SU-DHL-6 (cell line): ENCODE measurements at regions not wholly inside any gene's neighbourhood (a gene's known extent, or its start where the extent isn't known, plus 50 kb on each side); places are given as distances from the start of the nearest gene placed in this dataset.
"Not testable (repeated sequence)": the region's sequence is repeated elsewhere in the genome, so short reads cannot be mapped to it uniquely, and the experiment has no call there.

Source experiments
- H2AFZ ChIP-seq: fragments of 200-600 bp; sonication (generic); 2 replicates; pipeline ENCODE4 v1.6.1; 2014; ENCODE audit warnings: low read depth, mild to moderate bottlenecking, moderate library complexity, mixed read lengths, antibody characterized with exemption, low read length; ENCODE audit not compliant: severe bottlenecking
- H3F3A ChIP-seq: fragments of 200-600 bp; shearing (Covaris generic); 2 replicates; pipeline ENCODE4 v1.6.0; 2016; ENCODE audit warnings: antibody characterized with exemption, mild to moderate bottlenecking; ENCODE audit not compliant: insufficient read depth
- H3K27ac ChIP-seq: fragments of 200-600 bp; sonication (generic); 2 replicates; pipeline ENCODE4 v1.5.1; 2016; ENCODE audit warnings: low read depth, mild to moderate bottlenecking, low read length, moderate library complexity, mixed read lengths
- H3K27me3 ChIP-seq: fragments of 200-600 bp; sonication (generic), shearing (Covaris generic); 2 replicates; pipeline ENCODE4 v1.6.0; 2014; ENCODE audit warnings: mild to moderate bottlenecking, low read length
- H3K36me3 ChIP-seq: fragments of 200-600 bp; sonication (generic); 2 replicates; pipeline ENCODE4 v1.6.1; 2014; ENCODE audit warnings: mild to moderate bottlenecking, low read length, mixed read lengths
- H3K4me2 ChIP-seq: fragments of 300-600, 200-600 bp; shearing (Covaris generic), sonication (generic); 2 replicates; pipeline ENCODE4 v1.6.0; 2014; ENCODE audit warnings: low read length, low read depth, mild to moderate bottlenecking; ENCODE audit not compliant: poor library complexity, severe bottlenecking
- H3K4me3 ChIP-seq: fragments of 200-600 bp; sonication (generic); 2 replicates; pipeline ENCODE4 v1.5.1; 2014; ENCODE audit warnings: antibody characterized with exemption, low read length, mild to moderate bottlenecking, mixed read lengths; ENCODE audit not compliant: insufficient read depth, poor library complexity, severe bottlenecking
- H3K79me2 ChIP-seq: fragments of 200-600 bp; sonication (generic); 2 replicates; pipeline ENCODE4 v1.6.1; 2014; ENCODE audit warnings: mild to moderate bottlenecking, low read length, moderate library complexity; ENCODE audit not compliant: insufficient read depth
- H3K9ac ChIP-seq: fragments of 200-600 bp; sonication (generic); 2 replicates; pipeline ENCODE4 v1.7.0; 2014; ENCODE audit warnings: mild to moderate bottlenecking, low read length
- H3K9me2 ChIP-seq: fragments of 200-600 bp; sonication (generic); replicated peaks from 2 replicates; pipeline ENCODE4 v1.6.1; 2014; ENCODE audit warnings: low read length; ENCODE audit not compliant: insufficient read depth
- H3K9me3 ChIP-seq: fragments of 200-600 bp; sonication (generic); 2 replicates; pipeline ENCODE4 v1.6.1; 2014; ENCODE audit warnings: low read length, mixed read lengths; ENCODE audit not compliant: insufficient read depth
- H4K20me1 ChIP-seq: fragments of 200-600 bp; sonication (generic); 2 replicates; pipeline ENCODE4 v1.6.1; 2014; ENCODE audit warnings: low read depth, mild to moderate bottlenecking, antibody characterized with exemption, low read length, moderate library complexity, mixed read lengths

- not testable (repeated sequence) for H3K4me3 ChIP-seq, H3K4me2 ChIP-seq, H3K36me3 ChIP-seq, H4K20me1 ChIP-seq, H3K9ac ChIP-seq, H3K27ac ChIP-seq, H3K79me2 ChIP-seq, H3K27me3 ChIP-seq, H2AFZ ChIP-seq, H3K9me2 ChIP-seq, H3F3A ChIP-seq, H3K9me3 ChIP-seq
Measured at GRCh38 chr7:150110375-150110820, 212.8 kb upstream of the LRRC61 start.

GRCh38 chr7:150110882-150111281, 212.3 kb upstream of the LRRC61 start:
- H3K4me2 ChIP-seq, H3K27me3 ChIP-seq, H3F3A ChIP-seq, H3K36me3 ChIP-seq, H3K9me3 ChIP-seq, H3K4me3 ChIP-seq, H3K27ac ChIP-seq, H3K79me2 ChIP-seq, H3K9me2 ChIP-seq, H2AFZ ChIP-seq, H3K9ac ChIP-seq, H4K20me1 ChIP-seq: not testable (repeated sequence)

- not testable (repeated sequence) for H4K20me1 ChIP-seq, H3K9ac ChIP-seq, H3K4me3 ChIP-seq, H3K27me3 ChIP-seq, H3K4me2 ChIP-seq, H2AFZ ChIP-seq, H3K9me2 ChIP-seq, H3F3A ChIP-seq, H3K27ac ChIP-seq, H3K36me3 ChIP-seq, H3K79me2 ChIP-seq, H3K9me3 ChIP-seq
Measured at GRCh38 chr7:150111373-150112139, 211.6 kb upstream of the LRRC61 start.

- H2AFZ ChIP-seq, H3K4me2 ChIP-seq, H3K4me3 ChIP-seq, H3K9me2 ChIP-seq, H3K27ac ChIP-seq, H3K36me3 ChIP-seq, H3K27me3 ChIP-seq, H3K9me3 ChIP-seq, H4K20me1 ChIP-seq, H3K9ac ChIP-seq, H3K79me2 ChIP-seq, H3F3A ChIP-seq: not testable (repeated sequence)
Measured at GRCh38 chr7:150113301-150113700, 209.9 kb upstream of the LRRC61 start.

- not testable (repeated sequence) for H3K4me3 ChIP-seq, H3F3A ChIP-seq, H3K9ac ChIP-seq, H3K4me2 ChIP-seq, H3K9me3 ChIP-seq, H3K79me2 ChIP-seq, H3K36me3 ChIP-seq, H4K20me1 ChIP-seq, H3K27ac ChIP-seq, H3K27me3 ChIP-seq, H3K9me2 ChIP-seq, H2AFZ ChIP-seq
Measured at GRCh38 chr7:150114591-150114990, 208.6 kb upstream of the LRRC61 start.

- not testable (repeated sequence) for H3K9me2 ChIP-seq, H3K27me3 ChIP-seq, H3K4me3 ChIP-seq, H3K9ac ChIP-seq, H3K9me3 ChIP-seq, H3K79me2 ChIP-seq, H3K27ac ChIP-seq, H3K36me3 ChIP-seq, H3K4me2 ChIP-seq, H3F3A ChIP-seq, H2AFZ ChIP-seq, H4K20me1 ChIP-seq
Measured at GRCh38 chr7:150119966-150120365, 203.2 kb upstream of the LRRC61 start.

GRCh38 chr7:150125831-150126230, 197.3 kb upstream of the LRRC61 start:
- not testable (repeated sequence) for H3K9ac ChIP-seq, H3K9me3 ChIP-seq, H3K4me3 ChIP-seq, H3K4me2 ChIP-seq, H3K79me2 ChIP-seq, H3K27me3 ChIP-seq, H3K27ac ChIP-seq, H3K36me3 ChIP-seq, H2AFZ ChIP-seq, H3K9me2 ChIP-seq, H4K20me1 ChIP-seq, H3F3A ChIP-seq

GRCh38 chr7:150134451-150134850, 188.7 kb upstream of the LRRC61 start:
- H3F3A ChIP-seq, H3K4me2 ChIP-seq, H2AFZ ChIP-seq, H3K4me3 ChIP-seq, H3K36me3 ChIP-seq, H3K9me3 ChIP-seq, H3K9me2 ChIP-seq, H4K20me1 ChIP-seq, H3K27ac ChIP-seq, H3K27me3 ChIP-seq, H3K9ac ChIP-seq, H3K79me2 ChIP-seq: not testable (repeated sequence)
